ENCODE measurements at regions not wholly inside any gene's neighbourhood (a gene's known extent, or its start where the extent isn't known, plus 50 kb on each side); places are given as distances from the start of the nearest gene placed in this dataset.

DNA sequence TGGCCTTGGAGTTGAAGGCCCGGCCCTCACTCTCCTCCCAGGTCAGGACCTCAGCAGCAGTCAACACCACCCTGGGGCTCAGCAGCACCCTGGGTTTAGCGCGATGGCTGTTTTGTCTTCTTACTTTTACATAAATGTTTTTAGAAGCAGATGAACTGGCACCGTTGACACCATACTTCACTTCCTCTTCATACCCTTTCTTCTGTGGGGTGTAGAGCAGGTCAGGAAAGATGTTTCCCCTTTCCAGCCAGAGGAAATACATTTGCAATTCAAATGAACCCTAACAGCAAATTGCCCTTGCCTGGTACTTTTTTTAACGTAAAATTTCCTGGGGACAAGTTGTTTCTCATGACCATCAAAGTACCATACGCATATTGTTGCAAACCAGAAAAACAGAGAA is 54.7 kb upstream of the SNX9 start:
- TF ChIP-seq, protein P1, sequence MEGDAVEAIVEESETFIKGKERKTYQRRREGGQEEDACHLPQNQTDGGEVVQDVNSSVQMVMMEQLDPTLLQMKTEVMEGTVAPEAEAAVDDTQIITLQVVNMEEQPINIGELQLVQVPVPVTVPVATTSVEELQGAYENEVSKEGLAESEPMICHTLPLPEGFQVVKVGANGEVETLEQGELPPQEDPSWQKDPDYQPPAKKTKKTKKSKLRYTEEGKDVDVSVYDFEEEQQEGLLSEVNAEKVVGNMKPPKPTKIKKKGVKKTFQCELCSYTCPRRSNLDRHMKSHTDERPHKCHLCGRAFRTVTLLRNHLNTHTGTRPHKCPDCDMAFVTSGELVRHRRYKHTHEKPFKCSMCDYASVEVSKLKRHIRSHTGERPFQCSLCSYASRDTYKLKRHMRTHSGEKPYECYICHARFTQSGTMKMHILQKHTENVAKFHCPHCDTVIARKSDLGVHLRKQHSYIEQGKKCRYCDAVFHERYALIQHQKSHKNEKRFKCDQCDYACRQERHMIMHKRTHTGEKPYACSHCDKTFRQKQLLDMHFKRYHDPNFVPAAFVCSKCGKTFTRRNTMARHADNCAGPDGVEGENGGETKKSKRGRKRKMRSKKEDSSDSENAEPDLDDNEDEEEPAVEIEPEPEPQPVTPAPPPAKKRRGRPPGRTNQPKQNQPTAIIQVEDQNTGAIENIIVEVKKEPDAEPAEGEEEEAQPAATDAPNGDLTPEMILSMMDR (IDR thresholded peaks at IDR 0.05) = no peak
- no peak for TF ChIP-seq POLR2A (IDR thresholded peaks at IDR 0.05)
- no peak for TF ChIP-seq POLR2AphosphoS5 (IDR thresholded peaks at IDR 0.05)
- no peak for TF ChIP-seq EP300 (IDR thresholded peaks at IDR 0.05; ENCODE audit: low read depth)
